Small intestine (tissue), 7 donors: ENCODE measurements at regions not wholly inside any gene's neighbourhood (a gene's known extent, or its start where the extent isn't known, plus 50 kb on each side); places are given as distances from the start of the nearest gene placed in this dataset.
"Not testable (repeated sequence)": the region's sequence is repeated elsewhere in the genome, so short reads cannot be mapped to it uniquely, and the experiment has no call there.

Experiments
- DNase-seq, 2 donors: peaks; one replicate each; pipeline versions ENCODE4 v3.0.0 to v3.0.0-alpha.2; 2013
- FAIRE-seq: peaks from 2 replicates; lab custom pipeline; 2012; peaks lifted over from hg19 to GRCh38; lab: Jason Lieb, UNC
- H3K27ac ChIP-seq, 3 donors: one replicate each; pipeline ENCODE4 v1.5.1; 2013; ENCODE audit warnings: low read length in 2 of 3, mild to moderate bottlenecking in 2 of 3, control low read depth in 1 of 3, inconsistent platforms in 1 of 3, low read depth in 1 of 3, moderate library complexity in 1 of 3
- H3K27me3 ChIP-seq, 3 donors: one replicate each; pipeline ENCODE4 v1.6.1; 2013; ENCODE audit warnings: low read length in 3 of 3, inconsistent platforms in 1 of 3; ENCODE audit not compliant: control insufficient read depth in 3 of 3, insufficient read depth in 3 of 3
- H3K36me3 ChIP-seq, 3 donors: one replicate each; pipeline ENCODE4 v1.6.1; 2013; ENCODE audit warnings: low read length in 3 of 3, inconsistent platforms in 1 of 3, low read depth in 1 of 3, mild to moderate bottlenecking in 1 of 3, moderate library complexity in 1 of 3; ENCODE audit not compliant: control insufficient read depth in 3 of 3, insufficient read depth in 2 of 3
- H3K4me1 ChIP-seq, 3 donors: one replicate each; pipeline ENCODE4 v1.6.1; 2013; ENCODE audit warnings: low read length in 2 of 3, inconsistent platforms in 1 of 3, low read depth in 1 of 3, mild to moderate bottlenecking in 1 of 3, moderate library complexity in 1 of 3; ENCODE audit not compliant: control insufficient read depth in 3 of 3, insufficient read depth in 2 of 3
- H3K4me3 ChIP-seq, 3 donors: one replicate each; pipeline ENCODE4 v1.5.1; 2013; ENCODE audit warnings: low read length in 3 of 3, control low read depth in 1 of 3, inconsistent platforms in 1 of 3, low read depth in 1 of 3, mild to moderate bottlenecking in 1 of 3, moderate library complexity in 1 of 3
- H3K9me3 ChIP-seq, 2 donors: one replicate each; pipeline ENCODE4 v1.6.1; 2013; ENCODE audit warnings: low read depth in 1 of 2, low read length in 1 of 2; ENCODE audit not compliant: control insufficient read depth in 2 of 2, insufficient read depth in 1 of 2
- WGBS, 3 donors: extraction: QIAGEN DNeasy Blood & Tissue Kit; methylation state at CpG; one replicate each; pipeline ENCODE4 v1.1.7; 2013; 5-methylcytosine and 5-hydroxymethylcytosine counted together
- donor health status: healthy with polysubstance abuse.
- donor health status: control.
- donor health status: control.
- donor health status: Bipolar disorder and iron deficiency.
- donor health status: healthy.

GRCh38 chr1:184817003-184817402 lies 62.3 kb upstream of the EDEM3 start:
- not testable (repeated sequence) for DNase-seq, FAIRE-seq, H3K9me3 ChIP-seq, H3K27me3 ChIP-seq, H3K36me3 ChIP-seq, H3K4me3 ChIP-seq, H3K4me1 ChIP-seq, H3K27ac ChIP-seq
- 62 to 96% (median 94%) methylated on average over 1 to 2 of the region's 2 CpGs for whole genome bisulfite sequencing, 3 donors

- no peaks in the 10 kb centered on the region for H3K36me3 ChIP-seq
- DNase-seq (no peak), FAIRE-seq (no peak)
- H3K27ac ChIP-seq, result no peak overlapping the region
- no peak overlapping the region for H3K4me3 ChIP-seq
- H3K4me1 ChIP-seq, result no peaks in the 10 kb centered on the region
- H3K9me3 ChIP-seq, result peaks cover 0 to 2% of the 10 kb centered on the region in 2 donors
- H3K27me3 ChIP-seq, result no peaks in the 10 kb centered on the region
- WGBS, 3 donors, result 94 to 98% (median 97%) methylated on average over 2 of the region's 2 CpGs
Measured at GRCh38 chr1:184813528-184814089, 59.0 kb upstream of the EDEM3 start.

- no peaks in the 10 kb centered on the region for H3K4me1 ChIP-seq
- peaks cover 0 to 2% of the 10 kb centered on the region in 2 donors for H3K9me3 ChIP-seq
- WGBS, 3 donors, result 90 to 97% (median 95%) methylated on average over 19 of the region's 19 CpGs
- H3K36me3 ChIP-seq, result no peaks in the 10 kb centered on the region
- FAIRE-seq, result no peak
- H3K27me3 ChIP-seq, result no peaks in the 10 kb centered on the region
- H3K4me3 ChIP-seq, result no peak overlapping the region
- no peak for DNase-seq
- H3K27ac ChIP-seq, result no peak overlapping the region
Measured at GRCh38 chr1:184811439-184812111, 56.9 kb upstream of the EDEM3 start.

DNA sequence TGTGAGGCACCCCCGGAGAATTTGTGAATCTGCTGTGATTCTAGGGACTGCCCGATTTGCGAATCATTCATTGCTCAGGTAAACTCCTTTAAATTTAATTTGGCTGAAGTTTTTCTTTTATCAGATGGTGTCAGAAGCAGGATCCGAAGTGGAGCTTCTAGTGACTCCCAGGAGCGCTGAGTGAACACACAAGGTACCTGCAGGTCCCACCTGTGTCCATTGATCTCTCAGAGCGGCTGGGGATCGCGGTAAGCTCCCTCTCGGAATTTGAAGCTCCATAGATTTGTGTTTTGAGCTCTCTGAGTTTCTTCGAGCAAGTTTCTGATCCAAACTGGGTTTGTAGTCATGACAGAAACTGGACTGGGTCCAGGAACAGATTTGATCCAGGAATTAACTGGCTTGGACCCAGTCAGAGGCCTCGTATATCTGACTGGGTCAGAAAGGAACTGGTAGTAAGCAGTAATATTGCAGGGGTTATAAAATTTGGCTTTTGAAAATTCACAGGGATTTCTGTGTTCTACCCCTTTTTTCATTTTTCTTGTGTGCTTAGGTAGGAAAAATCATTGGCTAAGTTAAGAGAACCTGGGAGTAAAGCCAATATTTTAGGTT lies 56.2 kb upstream of the EDEM3 start:
- no peaks in the 10 kb centered on the region for H3K27me3 ChIP-seq
- no peaks in the 10 kb centered on the region for H3K36me3 ChIP-seq
- peaks cover 0 to 2% of the 10 kb centered on the region in 2 donors for H3K9me3 ChIP-seq
- no peak overlapping the region for H3K27ac ChIP-seq
- H3K4me1 ChIP-seq, result no peaks in the 10 kb centered on the region
- DNase-seq (no peak), FAIRE-seq (no peak)
- 75 to 80% (median 78%) methylated on average over 11 of the region's 11 CpGs for WGBS, 3 donors
- no peak overlapping the region for H3K4me3 ChIP-seq

GRCh38 chr1:184806296-184806721 lies 51.7 kb upstream of the EDEM3 start:
- FAIRE-seq, result no peak
- Histone ChIP-seq H3K9me3 (no peaks in the 10 kb centered on the region), H3K4me3 (no peak overlapping the region), H3K27ac (no peak overlapping the region), H3K27me3 (no peaks in the 10 kb centered on the region), H3K36me3 (no peaks in the 10 kb centered on the region), H3K4me1 (no peaks in the 10 kb centered on the region)
- DNase-seq, result no peak
- 75 to 83% (median 82%) methylated on average over 5 of the region's 5 CpGs for WGBS, 3 donors

GRCh38 chr1:184805667-184806295 lies 51.1 kb upstream of the EDEM3 start:
- no peaks in the 10 kb centered on the region for H3K9me3 ChIP-seq
- no peak overlapping the region for H3K4me3 ChIP-seq
- peak; percentile 86 to 92 for DNase-seq
- WGBS, 3 donors, result 29 to 35% (median 30%) methylated on average over 13 of the region's 13 CpGs
- FAIRE-seq, result no peak
- no peak overlapping the region for H3K27ac ChIP-seq
- no peaks in the 10 kb centered on the region for H3K4me1 ChIP-seq
- no peaks in the 10 kb centered on the region for H3K36me3 ChIP-seq
- no peaks in the 10 kb centered on the region for H3K27me3 ChIP-seq
